PC-3 (cell line): ENCODE measurements at regions not wholly inside any gene's neighbourhood (a gene's known extent, or its start where the extent isn't known, plus 50 kb on each side); places are given as distances from the start of the nearest gene placed in this dataset.

ENCODE experiments used
- EZH2 ChIP-seq: fragments of 300-600 bp; sonication (generic); IDR thresholded peaks from one replicate; pipeline ENCODE4 v1.6.1; 2017; ENCODE audit warnings: antibody characterized with exemption, mild to moderate bottlenecking, low read length; ENCODE audit not compliant: unreplicated experiment
- EZH2phosphoT487 ChIP-seq: fragments of 300-600 bp; sonication (generic); IDR thresholded peaks from 2 replicates; pipeline ENCODE4 v1.6.1; 2018; ENCODE audit warnings: mild to moderate bottlenecking, antibody characterized with exemption, low read length, borderline replicate concordance
- TF ChIP-seq, protein P1 (sequence below): fragments of 300-600 bp; sonication (generic); conservative IDR thresholded peaks from 2 replicates; pipeline ENCODE4 v1.5.1; 2017; ENCODE audit warnings: antibody characterized with exemption, low read depth, mild to moderate bottlenecking, low read length

DNA sequence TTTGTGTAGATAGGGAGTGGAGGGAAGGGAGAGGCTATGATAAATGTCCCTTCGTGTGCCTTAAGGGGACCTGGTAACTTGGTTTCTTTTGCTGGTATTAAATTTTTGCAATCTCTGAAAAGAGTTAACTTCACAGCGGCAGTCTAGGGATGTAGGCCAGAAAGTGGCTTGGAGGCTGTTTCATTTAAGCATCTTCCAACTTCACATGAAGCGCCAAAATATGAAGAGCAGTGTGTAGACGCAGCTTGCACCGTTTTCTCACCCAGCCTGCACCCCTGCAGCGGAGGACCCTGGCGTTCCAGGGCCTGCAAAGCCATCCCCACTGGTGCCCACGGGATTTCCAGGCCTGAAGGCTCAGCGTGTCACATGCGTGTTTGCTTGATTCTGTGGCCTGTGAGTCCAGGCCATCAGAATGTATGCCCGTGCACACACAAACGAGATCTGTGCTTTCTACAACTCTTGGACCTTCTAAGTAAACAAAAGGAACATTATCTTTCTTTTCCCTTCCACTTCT lies 87.2 kb upstream of the EPB41L3 start:
- TF ChIP-seq, protein P1, sequence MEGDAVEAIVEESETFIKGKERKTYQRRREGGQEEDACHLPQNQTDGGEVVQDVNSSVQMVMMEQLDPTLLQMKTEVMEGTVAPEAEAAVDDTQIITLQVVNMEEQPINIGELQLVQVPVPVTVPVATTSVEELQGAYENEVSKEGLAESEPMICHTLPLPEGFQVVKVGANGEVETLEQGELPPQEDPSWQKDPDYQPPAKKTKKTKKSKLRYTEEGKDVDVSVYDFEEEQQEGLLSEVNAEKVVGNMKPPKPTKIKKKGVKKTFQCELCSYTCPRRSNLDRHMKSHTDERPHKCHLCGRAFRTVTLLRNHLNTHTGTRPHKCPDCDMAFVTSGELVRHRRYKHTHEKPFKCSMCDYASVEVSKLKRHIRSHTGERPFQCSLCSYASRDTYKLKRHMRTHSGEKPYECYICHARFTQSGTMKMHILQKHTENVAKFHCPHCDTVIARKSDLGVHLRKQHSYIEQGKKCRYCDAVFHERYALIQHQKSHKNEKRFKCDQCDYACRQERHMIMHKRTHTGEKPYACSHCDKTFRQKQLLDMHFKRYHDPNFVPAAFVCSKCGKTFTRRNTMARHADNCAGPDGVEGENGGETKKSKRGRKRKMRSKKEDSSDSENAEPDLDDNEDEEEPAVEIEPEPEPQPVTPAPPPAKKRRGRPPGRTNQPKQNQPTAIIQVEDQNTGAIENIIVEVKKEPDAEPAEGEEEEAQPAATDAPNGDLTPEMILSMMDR, result no peak
- TF ChIP-seq EZH2 (no peak), EZH2phosphoT487 (no peak)
